Esophagus (tissue), 2 donors: ENCODE measurements at regions not wholly inside any gene's neighbourhood (a gene's known extent, or its start where the extent isn't known, plus 50 kb on each side); places are given as distances from the start of the nearest gene placed in this dataset.

ENCODE experiments used
- H3K27ac ChIP-seq, 2 donors: one replicate each; pipeline ENCODE4 v1.5.1; 2013; ENCODE audit warnings: low read depth in 2 of 2, mild to moderate bottlenecking in 2 of 2, inconsistent platforms in 1 of 2, low read length in 1 of 2, moderate library complexity in 1 of 2
- H3K27me3 ChIP-seq, 2 donors: one replicate each; pipeline ENCODE4 v1.6.1; 2013; ENCODE audit warnings: low read length in 2 of 2, control low read depth in 1 of 2, mild to moderate bottlenecking in 1 of 2; ENCODE audit not compliant: insufficient read depth in 2 of 2, control insufficient read depth in 1 of 2
- H3K36me3 ChIP-seq, 2 donors: one replicate each; pipeline ENCODE4 v1.6.1; 2013; ENCODE audit warnings: low read length in 1 of 2; ENCODE audit not compliant: control insufficient read depth in 2 of 2, insufficient read depth in 2 of 2
- H3K4me1 ChIP-seq, 2 donors: one replicate each; pipeline ENCODE4 v1.6.1; 2013; ENCODE audit warnings: low read length in 1 of 2; ENCODE audit not compliant: control insufficient read depth in 2 of 2, insufficient read depth in 2 of 2
- H3K4me3 ChIP-seq, 2 donors: one replicate each; pipeline ENCODE4 v1.5.1; 2013; ENCODE audit warnings: low read length in 2 of 2, mild to moderate bottlenecking in 2 of 2, low read depth in 1 of 2, moderate library complexity in 1 of 2
- H3K9me3 ChIP-seq, 2 donors: one replicate each; pipeline ENCODE4 v1.6.1; 2013; ENCODE audit warnings: mild to moderate bottlenecking in 2 of 2, low read depth in 1 of 2, low read length in 1 of 2, moderate library complexity in 1 of 2; ENCODE audit not compliant: control insufficient read depth in 2 of 2, insufficient read depth in 1 of 2
- WGBS, 2 donors: extraction: QIAGEN DNeasy Blood & Tissue Kit; methylation state at CpG; one replicate each; pipeline ENCODE4 v1.1.7; 2013; 5-methylcytosine and 5-hydroxymethylcytosine counted together
- donor health status: healthy with polysubstance abuse.
- donor health status: Bipolar disorder and iron deficiency.

DNA sequence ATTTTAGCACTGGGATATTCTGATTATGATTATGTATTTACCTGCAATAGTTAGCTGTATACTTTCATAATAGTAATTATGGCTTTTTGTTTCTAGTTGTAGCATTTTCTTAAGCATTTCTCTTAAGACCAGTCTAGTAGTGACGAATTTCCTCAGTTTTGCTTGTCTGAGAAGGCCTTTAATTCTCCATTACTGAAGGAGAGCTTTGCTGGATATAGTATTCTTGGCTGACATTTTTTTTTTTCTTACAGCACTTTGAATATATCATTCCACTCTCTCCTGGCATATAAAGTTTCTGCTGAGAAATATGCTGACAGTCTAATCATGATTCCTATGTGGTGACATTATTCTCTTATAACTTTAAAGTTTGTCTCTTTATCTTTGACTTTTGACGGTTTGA is 181.1 kb upstream of the DMRTA1 start:
- H3K27ac ChIP-seq, result no peak overlapping the region
- H3K27me3 ChIP-seq, result no peaks in the 10 kb centered on the region
- WGBS, 2 donors, result 65 to 70% methylated on average over 2 of the region's 2 CpGs

DNA sequence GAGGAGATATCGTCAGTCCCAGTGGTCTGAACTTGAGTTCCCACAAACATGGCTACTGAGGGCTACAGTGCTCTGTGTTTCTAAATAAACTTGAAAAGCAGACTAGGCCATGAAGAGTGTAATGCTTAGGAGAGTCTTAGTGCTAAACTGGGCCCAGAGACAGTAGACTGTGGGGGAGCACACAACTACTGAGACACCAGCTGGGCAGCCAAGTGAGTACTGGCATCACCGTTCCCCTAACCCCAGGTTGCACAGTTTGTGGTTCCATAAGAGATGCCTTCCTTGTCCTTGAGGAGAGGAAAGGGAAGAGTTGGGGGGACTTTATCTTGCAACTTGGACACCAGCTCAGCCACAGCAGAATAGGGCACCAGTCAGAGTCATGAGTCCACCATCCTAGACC is 172.1 kb upstream of the DMRTA1 start:
- no peak overlapping the region for H3K27ac ChIP-seq
- H3K9me3 ChIP-seq, result no peaks in the 10 kb centered on the region
- no peaks in the 10 kb centered on the region for H3K27me3 ChIP-seq
- 83 to 92% methylated on average over 2 of the region's 2 CpGs for WGBS, 2 donors
- H3K36me3 ChIP-seq, result no peaks in the 10 kb centered on the region
- H3K4me3 ChIP-seq, result no peak overlapping the region
- no peaks in the 10 kb centered on the region for H3K4me1 ChIP-seq

More for the DNA sequence above, 181.1 kb upstream of the DMRTA1 start:
- H3K9me3 ChIP-seq, result peaks cover 0 to 3% of the 10 kb centered on the region in 2 donors
- H3K4me1 ChIP-seq, result no peaks in the 10 kb centered on the region
- H3K36me3 ChIP-seq, result no peaks in the 10 kb centered on the region
- H3K4me3 ChIP-seq, result no peak overlapping the region

DNA sequence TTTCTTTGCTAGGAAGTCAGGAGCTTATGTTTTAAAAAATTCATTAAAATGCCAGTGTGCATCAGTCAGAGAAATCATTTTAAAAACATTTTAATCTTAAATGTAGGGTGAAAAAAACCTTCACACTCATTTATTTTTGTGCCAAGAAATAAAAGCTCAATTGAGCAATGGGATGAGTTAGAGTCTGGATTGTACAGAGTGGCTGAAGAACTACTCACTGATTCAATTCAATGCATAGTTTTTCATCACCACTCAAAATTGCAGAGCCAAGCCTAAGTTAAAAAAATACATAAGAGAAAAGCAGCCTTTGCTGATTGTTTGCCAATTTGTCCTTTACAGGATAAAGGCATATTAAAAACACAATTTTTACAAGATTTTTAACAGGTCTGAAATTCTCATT is 168.2 kb upstream of the DMRTA1 start:
- Histone ChIP-seq H3K36me3 (no peaks in the 10 kb centered on the region), H3K9me3 (no peaks in the 10 kb centered on the region), H3K27ac (no peak overlapping the region), H3K4me1 (no peaks in the 10 kb centered on the region), H3K4me3 (no peak overlapping the region), H3K27me3 (no peaks in the 10 kb centered on the region)

DNA sequence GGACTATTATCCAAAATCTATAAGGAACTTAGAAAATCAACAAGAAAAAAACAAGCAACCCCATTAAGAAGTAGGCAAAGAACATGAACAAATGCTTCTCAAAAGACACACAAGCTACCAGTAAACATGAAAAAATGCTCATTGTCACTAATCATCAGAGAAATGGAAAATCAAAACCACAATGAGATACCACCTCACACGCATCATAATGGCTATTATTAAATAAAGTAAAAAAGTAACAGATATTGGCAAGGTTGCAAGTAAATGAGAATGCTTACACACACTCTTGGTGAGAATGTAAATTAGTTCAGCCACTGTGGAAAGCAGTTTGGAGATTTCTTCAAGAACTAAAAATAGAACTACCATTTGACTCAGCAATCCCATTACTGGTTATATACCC is 167.0 kb upstream of the DMRTA1 start:
- Histone ChIP-seq H3K27me3 (no peaks in the 10 kb centered on the region), H3K9me3 (no peaks in the 10 kb centered on the region), H3K36me3 (no peaks in the 10 kb centered on the region), H3K27ac (no peak overlapping the region), H3K4me1 (no peaks in the 10 kb centered on the region), H3K4me3 (no peak overlapping the region)
- 82 to 84% methylated on average over 1 of the region's 1 CpG for WGBS, 2 donors

DNA sequence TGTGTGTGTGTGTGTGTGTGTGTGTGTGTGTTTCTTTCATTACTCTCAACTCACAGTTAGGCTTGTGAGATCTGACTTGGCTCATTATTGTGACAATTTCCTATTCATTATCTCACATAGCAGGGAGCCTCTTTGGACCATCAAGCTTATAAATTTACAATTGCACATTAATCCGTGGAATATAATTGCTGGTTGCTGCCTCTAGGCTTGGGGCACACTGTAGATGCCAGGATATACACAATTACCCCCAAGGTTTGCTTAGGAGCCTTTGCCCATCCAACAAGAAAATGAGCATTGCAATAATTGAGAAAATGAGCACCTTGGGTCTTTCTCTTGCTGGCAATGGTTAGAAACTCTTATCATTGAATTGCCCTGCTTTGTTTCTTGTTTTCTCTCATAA is 161.6 kb upstream of the DMRTA1 start:
- Histone ChIP-seq H3K36me3 (no peaks in the 10 kb centered on the region), H3K27me3 (no peaks in the 10 kb centered on the region), H3K9me3 (no peaks in the 10 kb centered on the region)

DNA sequence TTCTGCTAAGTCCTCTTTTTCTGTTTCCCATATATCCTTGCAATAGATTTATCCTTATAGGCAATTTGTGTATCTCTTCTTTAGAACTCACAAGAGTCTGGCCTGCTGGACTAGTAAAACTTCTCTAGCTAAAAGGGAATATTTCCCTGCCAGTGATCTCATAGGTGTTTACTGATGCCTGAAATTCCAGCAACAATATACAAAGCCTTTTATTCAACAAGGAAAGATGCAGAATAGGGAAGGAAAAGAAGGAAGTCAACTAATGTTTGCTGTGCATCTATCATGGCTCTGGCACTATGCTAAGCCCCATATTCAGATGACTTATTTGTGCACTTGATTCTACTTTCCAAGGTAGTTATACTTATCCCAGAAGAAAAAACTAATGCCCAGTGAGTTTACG is 160.0 kb upstream of the DMRTA1 start:
- no peaks in the 10 kb centered on the region for H3K27me3 ChIP-seq
- no peaks in the 10 kb centered on the region for H3K4me1 ChIP-seq
- no peak overlapping the region for H3K27ac ChIP-seq
- H3K36me3 ChIP-seq, result no peaks in the 10 kb centered on the region
- H3K9me3 ChIP-seq, result no peaks in the 10 kb centered on the region
- WGBS, 2 donors, result 90 to 95% methylated on average over 1 of the region's 1 CpG
- no peak overlapping the region for H3K4me3 ChIP-seq

More for the DNA sequence above, 161.6 kb upstream of the DMRTA1 start:
- H3K4me3 ChIP-seq, result no peak overlapping the region
- H3K27ac ChIP-seq, result no peak overlapping the region
- no peaks in the 10 kb centered on the region for H3K4me1 ChIP-seq
- WGBS, 2 donors, result 45 to 47% methylated on average over 1 of the region's 1 CpG

DNA sequence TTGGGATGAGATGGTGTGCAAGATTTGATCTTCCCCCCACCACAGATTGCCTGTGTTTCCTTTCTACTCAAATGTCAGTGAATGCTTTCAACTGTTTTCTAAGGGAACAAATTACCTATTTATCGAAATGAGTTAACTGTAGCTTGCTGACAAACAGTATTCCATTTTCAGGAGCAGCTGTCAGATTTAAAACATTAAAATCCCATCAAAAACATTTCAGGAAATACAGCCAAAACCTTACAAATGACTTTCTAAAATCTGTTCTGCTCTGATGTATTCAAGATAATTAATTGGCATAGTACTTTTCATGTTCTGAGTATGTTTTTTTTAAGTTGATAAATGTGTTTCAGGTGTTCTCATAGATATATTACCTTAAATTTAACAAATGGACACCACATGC is 158.0 kb upstream of the DMRTA1 start:
- WGBS, 2 donors, result 75 to 92% methylated on average over 1 of the region's 1 CpG
- H3K9me3 ChIP-seq, result no peaks in the 10 kb centered on the region
- no peaks in the 10 kb centered on the region for H3K27me3 ChIP-seq
- H3K4me3 ChIP-seq, result no peak overlapping the region
- no peak overlapping the region for H3K27ac ChIP-seq
- H3K36me3 ChIP-seq, result no peaks in the 10 kb centered on the region
- H3K4me1 ChIP-seq, result no peaks in the 10 kb centered on the region

DNA sequence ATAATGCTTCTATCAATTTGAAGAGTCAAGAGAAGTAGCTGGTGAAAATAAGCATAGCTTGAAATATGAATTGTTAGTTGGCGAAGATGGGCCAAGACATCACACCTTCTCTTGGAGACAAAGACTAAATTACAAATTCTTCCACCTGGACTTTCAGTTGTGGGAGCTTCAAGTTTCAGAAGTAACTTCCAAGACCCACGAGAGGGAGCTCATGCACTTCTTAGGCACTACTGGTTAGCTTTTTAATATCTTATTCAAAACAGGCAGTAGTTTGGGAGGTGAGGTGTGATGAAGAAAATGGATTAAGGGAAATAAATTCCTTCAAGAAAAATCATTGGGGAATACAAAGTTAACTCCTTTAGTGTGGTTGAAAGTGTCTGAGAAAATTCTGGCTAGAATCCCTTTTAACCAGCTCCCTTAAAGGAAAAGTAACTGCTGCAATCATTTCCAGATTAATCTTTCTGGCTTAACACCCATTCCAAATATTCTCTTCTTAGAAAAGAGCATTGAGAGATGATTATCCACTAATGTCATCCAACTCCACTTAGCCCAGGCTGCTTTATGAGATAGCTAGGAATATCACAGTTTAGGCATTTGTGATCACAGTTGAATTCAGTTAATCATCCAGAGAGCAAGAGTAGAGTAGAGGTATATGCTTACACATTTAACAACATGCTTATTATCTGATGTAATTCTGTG is 139.5 kb upstream of the DMRTA1 start:
- WGBS, 2 donors, result 20 to 23% methylated on average over 2 of the region's 2 CpGs
- no peaks in the 10 kb centered on the region for H3K9me3 ChIP-seq
- no peaks in the 10 kb centered on the region for H3K27me3 ChIP-seq
- H3K27ac ChIP-seq, result no peak overlapping the region
- H3K36me3 ChIP-seq, result no peaks in the 10 kb centered on the region
- H3K4me1 ChIP-seq, result no peaks in the 10 kb centered on the region
- no peak overlapping the region for H3K4me3 ChIP-seq

DNA sequence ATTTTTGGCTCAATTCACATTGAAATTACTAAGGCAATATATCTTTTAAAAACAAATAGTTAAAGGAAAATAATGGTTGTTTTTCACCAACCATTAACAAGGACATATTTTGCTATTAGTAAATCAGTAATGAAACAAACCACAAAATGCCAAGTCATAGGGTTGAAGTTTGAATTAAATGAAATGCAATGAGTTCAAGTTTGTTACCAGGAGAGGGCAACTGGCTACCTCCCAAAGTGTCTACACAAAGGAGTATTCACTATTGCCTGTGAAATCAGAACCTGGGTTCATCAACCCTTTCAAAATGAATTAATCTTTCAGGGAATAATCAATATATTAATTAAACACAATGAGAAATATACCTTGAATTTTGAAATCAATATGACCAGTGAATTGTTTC is 138.4 kb upstream of the DMRTA1 start:
- Histone ChIP-seq H3K36me3 (no peaks in the 10 kb centered on the region), H3K4me3 (no peak overlapping the region), H3K4me1 (no peaks in the 10 kb centered on the region), H3K27me3 (no peaks in the 10 kb centered on the region), H3K9me3 (no peaks in the 10 kb centered on the region), H3K27ac (no peak overlapping the region)

DNA sequence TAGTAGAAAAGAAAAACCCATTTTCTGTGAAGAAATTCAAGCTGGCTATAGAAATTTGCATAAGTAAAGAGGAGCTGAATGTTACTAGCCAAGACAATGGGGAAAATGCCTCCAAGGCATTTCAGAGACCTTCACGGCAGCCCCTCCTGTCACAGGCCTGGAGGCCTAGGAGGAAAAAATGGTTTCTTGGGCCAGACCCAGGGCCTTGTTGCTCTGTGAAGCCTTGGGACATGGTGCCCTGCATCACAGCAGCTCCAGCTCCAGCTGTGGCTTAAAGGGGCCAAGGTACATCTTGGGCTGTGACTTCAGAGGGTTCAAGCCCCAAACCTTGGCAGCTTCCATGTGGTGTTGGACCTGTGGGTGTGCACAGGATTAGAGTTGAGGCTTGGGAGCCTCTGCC is 130.0 kb upstream of the DMRTA1 start:
- no peak overlapping the region for H3K4me3 ChIP-seq
- no peaks in the 10 kb centered on the region for H3K36me3 ChIP-seq
- H3K9me3 ChIP-seq, result peaks cover 4 to 7% of the 10 kb centered on the region in 2 donors
- no peak overlapping the region for H3K27ac ChIP-seq
- no peaks in the 10 kb centered on the region for H3K27me3 ChIP-seq
- 80 to 86% methylated on average over 1 of the region's 1 CpG for WGBS, 2 donors
- no peaks in the 10 kb centered on the region for H3K4me1 ChIP-seq
